HG02623 (cell line): ENCODE measurements at regions not wholly inside any gene's neighbourhood (a gene's known extent, or its start where the extent isn't known, plus 50 kb on each side); places are given as distances from the start of the nearest gene placed in this dataset.
"Not testable (repeated sequence)": the region's sequence is repeated elsewhere in the genome, so short reads cannot be mapped to it uniquely, and the experiment has no call there.

ENCODE experiments used
- ATAC-seq: cut with Tn5 transposase; IDR thresholded peaks from one replicate; pipeline ENCODE4 v1.9.1; 2021; ENCODE audit warnings: moderate library complexity; ENCODE audit not compliant: unreplicated experiment

DNA sequence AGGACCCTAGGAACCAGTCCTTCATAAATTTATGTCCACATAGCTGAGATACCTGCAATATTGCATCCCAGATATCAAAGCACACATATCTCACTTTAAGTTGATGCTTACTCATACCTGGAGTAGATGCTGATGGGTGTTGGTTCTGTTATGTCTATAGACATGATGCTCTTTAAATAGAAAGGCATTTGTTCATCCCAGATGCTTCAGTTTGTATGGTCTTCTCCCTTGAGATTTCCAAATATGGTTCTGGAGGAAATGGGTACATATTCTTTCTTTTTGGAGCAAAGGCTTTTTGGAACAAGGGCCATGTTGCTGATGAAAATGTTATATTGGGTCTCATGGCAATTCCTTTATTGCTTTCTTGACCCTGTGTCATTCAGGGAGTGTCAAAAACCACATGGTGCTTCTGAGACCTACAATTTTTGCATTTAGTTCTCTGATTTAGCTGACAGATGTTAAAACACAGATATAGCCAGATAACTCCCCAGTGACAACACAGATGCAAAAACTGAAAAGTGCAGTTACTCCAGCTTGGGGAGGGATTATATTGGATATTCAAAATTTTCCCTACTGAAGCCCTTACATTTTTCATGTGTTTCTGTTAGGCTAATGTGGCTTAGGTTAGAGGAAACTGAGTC lies 211.4 kb downstream of the KCNRG start:
- ATAC-seq = peak; percentile 50

DNA sequence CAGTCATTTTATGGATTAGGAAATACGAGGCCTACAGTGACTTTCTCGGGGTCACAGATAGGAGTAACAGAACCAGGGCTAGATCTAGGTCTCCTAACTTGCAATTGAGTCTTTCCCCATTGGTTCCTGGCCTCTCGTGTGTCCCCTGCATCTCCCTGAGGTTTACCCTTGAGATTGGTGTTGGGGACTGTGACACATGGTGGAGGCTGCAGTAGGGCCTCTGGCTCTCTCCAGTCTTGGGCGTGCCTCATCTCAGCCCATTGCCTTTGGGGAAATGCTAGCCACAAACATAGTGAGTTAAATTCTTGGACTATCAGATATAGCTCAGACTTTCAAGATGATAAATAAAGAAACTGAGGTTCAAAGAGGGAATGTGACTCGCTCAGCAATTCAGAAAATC lies 212.1 kb downstream of the KCNRG start:
- no peak for ATAC-seq

DNA sequence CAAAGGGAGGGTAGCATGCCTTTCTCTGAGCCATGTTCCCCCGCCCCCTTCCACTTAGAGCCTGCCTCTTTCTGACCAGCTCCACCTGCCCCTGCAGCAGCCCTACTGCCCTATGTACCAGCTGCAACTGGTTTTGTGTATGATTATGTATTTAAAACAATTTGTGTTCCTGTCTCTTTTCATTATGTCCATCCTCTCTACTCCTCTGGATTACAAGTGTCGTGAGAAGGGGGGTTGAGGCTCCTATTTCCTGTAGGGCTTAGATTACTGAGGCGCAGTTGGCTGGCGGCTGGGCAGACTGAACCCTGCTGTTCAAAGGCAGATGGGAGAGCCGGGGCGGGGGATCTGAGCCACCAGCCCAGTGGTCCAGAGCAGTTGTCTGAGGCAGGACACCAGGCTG lies 213.3 kb downstream of the KCNRG start:
- ATAC-seq = no peak

GRCh38 chr13:50229960-50230661 lies 214.9 kb downstream of the KCNRG start:
- no peak for ATAC-seq

GRCh38 chr13:50230662-50230978 lies 215.4 kb downstream of the KCNRG start:
- ATAC-seq = no peak

DNA sequence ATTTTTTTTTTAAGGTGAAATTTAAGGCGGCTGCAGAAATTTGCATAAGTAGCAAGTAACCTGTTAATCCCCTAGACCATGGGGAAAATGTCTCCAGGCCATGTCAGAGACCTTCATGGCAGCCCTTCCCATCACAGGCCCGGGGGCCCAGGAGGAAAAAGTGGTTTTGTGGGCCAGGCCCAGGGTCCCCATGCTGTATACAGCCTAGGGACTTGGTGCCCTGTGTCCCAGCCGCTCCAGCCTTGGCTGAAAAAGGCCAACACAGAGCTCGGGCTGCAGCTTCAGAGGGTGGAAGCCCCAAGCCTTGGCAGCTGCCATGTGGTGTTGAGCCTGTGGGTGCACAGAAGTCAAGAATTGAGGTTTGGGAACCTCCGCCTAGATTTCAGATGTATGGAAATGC lies 218.3 kb downstream of the KCNRG start:
- not testable (repeated sequence) for ATAC-seq

- ATAC-seq = no peak
Measured at GRCh38 chr13:50235604-50236342, 220.5 kb downstream of the KCNRG start.

GRCh38 chr13:50236898-50237318 lies 221.7 kb downstream of the KCNRG start:
- ATAC-seq = peak; percentile 87

GRCh38 chr13:50238922-50239321 lies 223.7 kb downstream of the KCNRG start:
- ATAC-seq = no peak

DNA sequence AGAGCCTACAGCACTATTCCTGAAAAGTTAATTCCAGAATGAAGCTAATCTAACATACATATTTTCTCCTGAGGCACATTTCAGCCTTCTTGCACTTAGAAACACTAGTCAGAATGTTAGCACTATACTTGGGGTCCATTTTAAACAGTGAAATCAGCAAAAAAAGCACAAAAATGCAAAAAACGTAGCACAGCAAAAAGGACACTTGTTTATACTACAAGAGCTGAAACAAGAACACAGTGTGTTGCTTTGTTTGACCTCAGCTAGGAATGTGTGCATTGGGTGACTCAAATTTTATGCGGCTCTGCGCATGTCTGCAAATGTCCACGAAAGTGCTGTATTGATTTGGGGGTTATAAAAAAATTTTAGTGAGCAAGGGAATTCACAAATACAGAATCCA lies 226.2 kb downstream of the KCNRG start:
- ATAC-seq = no peak

GRCh38 chr13:50243931-50244330 lies 228.7 kb downstream of the KCNRG start:
- no peak for ATAC-seq

- no peak for ATAC-seq
Measured at GRCh38 chr13:50244355-50244712, 229.1 kb downstream of the KCNRG start.

DNA sequence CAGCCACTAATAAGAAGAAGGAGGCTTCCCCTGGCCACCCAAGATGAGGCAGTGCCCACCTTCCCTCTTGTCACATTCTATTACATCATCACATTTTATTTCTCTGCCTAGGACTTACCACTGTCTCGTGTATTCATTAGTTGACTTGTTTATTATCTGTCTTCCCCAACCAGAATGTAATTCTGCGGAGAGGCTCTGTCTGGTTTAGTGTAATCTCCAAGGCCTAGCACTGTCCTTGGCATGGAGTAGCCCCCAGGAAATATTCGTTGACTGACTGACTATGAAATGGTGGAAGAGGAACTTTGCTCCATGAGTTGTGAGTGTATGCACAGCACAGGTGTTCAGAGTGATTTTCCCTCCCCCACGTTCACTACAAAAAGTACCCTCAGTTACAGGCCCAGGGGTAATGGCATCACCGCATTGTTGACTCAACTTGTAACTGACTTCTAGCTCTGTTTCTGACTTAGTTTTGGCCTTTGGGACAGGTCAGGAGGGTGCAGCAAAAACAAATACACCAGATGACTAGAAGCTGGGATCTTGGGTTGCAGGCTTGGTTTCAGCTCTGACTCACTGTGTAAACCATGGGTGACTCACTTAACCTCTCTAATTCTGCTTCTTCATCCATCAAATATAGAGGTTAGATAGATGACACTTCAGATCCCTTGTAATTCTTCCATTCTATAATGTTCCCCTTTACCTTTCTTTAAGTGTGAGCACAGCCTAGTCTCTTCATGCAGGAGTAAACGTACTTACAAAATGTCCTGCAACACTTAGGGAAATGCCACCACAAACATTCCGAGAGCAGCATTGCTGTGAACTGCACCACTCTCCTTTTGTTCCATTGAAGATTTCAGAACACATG lies 229.7 kb downstream of the KCNRG start:
- peak; percentile 89 for ATAC-seq

GRCh38 chr13:50247223-50247622 lies 232.0 kb downstream of the KCNRG start:
- ATAC-seq = no peak

GRCh38 chr13:50248516-50249143 lies 233.4 kb downstream of the KCNRG start:
- ATAC-seq = no peak

GRCh38 chr13:50249144-50249521 lies 233.9 kb downstream of the KCNRG start:
- no peak for ATAC-seq

DNA sequence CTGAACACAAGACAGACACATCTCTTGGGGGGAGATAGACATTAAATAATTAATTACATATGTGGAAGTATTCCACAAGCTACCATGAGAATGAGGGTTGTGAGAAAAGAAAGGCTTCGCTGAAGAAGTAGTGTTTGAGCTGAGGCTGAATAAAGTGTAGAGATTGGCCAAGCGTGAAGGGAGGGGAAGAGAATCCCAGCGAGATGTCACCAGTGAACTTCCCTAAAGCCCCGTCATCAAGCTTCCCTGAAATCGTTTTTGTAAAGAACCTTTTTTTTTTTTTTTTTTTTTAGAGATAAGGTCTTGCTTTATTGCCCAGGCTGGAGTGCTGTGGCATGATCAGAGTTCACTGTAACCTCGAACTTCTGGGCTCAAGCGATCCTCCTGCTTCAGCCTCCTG lies 235.2 kb downstream of the KCNRG start:
- no peak for ATAC-seq

GRCh38 chr13:50255639-50256038 lies 240.4 kb downstream of the KCNRG start:
- no peak for ATAC-seq

DNA sequence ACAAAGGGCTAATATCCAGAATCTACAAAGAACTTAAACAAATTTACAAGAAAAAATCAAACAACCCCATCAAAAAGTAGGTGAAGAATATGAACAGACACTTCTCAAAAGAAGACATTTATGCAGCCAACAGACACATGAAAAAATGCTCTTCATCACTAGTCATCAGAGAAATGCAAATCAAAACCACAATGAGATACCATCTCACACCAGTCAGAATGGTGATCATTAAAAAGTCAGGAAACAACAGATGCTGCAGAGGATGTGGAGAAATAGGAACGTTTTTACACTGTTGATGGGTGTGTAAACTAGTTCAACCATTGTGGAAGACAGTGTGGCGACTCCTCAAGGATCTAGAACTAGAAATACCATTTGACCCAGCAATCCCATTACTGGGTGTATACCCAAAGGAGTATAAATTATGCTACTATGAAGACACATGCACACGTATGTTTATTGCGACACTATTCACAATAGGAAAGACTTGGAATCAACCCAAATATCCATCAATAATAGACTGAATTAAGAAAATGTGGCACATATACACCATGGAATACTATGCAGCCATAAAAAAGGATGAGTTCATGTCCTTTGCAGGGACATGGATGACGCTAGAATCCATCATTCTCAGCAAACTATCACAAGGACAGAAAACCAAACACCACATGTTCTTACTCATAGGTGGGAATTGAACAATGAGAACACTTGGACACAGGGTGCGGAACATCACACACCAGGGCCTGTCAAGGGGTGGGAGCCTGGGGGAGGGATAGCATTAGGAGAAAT lies 241.5 kb downstream of the KCNRG start:
- not testable (repeated sequence) for ATAC-seq

DNA sequence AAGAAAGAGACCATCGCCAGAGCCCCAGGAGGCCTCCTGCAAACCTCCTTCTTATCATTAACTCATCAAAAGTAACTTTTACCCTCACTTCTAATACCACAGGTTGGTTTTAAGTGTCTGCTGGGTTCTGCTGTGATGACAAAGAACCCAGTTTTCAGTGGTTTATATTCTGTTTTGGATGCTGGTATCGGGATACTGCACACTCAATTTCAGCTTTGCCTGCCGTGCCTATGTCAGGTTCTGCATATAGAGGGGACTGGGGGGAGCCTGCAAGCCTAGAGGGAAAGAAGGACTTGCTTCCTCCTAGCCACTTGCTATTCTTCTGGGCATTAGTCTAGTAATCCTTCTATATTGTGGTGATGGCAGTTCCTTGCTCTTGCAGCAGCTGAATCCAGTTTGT lies 242.4 kb downstream of the KCNRG start:
- ATAC-seq = no peak
